Erythroblast (primary cell): ENCODE measurements at regions not wholly inside any gene's neighbourhood (a gene's known extent, or its start where the extent isn't known, plus 50 kb on each side); places are given as distances from the start of the nearest gene placed in this dataset.

ENCODE experiments used
- GATA1 ChIP-seq: IDR thresholded peaks from 2 replicates; pipeline ENCODE4 v1.6.1; 2011; ENCODE audit warnings: low read depth, mild to moderate bottlenecking, control low read depth, low read length, moderate library complexity
- POLR2A ChIP-seq: IDR thresholded peaks from 2 replicates; pipeline ENCODE4 v1.6.1; 2011; ENCODE audit warnings: mild to moderate bottlenecking, low read length

DNA sequence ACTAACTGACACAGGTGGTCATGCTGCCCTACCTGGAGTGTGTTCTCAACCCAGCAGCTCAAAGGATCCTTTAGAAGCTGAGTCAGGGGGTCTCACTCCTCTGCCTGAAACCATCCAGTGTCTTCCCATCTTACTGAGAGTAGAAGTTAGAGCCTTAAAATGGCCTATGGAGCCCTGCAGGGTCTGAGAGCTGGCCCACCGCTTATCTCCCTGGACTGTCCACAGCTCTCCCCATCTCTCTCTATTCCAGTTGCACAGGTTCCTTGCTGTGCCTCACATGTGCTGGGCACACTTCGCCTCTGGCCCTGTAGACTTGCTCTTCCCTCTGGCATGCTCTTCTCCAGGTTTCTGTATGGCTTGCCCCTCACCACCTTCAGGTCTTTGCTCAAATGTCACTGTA is 148.6 kb upstream of the CACNA1E start:
- TF ChIP-seq POLR2A (no peak), GATA1 (no peak)
